GM12874 (cell line): ENCODE measurements at regions not wholly inside any gene's neighbourhood (a gene's known extent, or its start where the extent isn't known, plus 50 kb on each side); places are given as distances from the start of the nearest gene placed in this dataset.

Experiments used
- TF ChIP-seq, protein P1 (sequence below): IDR thresholded peaks from 2 replicates; pipeline ENCODE4 v1.5.1; 2011; ENCODE audit warnings: low read depth, mild to moderate bottlenecking, control low read depth, low read length, moderate library complexity; ENCODE audit not compliant: insufficient read depth

DNA sequence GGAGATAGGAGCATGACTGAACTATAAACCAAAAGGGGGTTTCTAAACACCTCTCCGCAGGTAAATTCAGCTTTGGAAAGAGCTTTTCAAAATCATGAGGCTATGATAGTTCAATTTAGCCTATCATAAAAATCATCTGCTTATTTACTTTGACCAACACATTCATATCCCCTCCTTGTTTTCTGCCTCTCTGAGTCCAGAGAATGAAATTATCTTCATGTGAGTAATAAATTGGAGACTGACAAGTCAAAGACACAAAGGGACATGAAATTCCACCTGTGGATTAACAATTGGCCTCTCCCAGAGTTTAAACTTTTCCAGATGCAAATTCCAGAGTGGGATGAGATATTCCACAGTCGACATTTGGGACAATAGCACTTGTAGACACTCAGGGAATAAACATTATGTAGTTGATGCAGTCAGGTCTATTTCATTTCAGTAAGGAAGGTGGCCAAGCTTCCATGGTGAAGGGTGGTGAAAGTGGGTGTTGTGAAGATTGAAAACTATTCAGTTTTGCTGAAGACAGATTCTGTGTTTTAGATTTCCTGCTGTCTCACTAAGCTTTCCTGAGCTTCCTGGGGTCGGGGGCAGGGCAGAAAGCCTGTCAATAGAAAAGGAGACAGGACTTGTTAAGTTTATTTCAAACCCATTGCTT is 84.7 kb downstream of the CDC42EP3 start:
- TF ChIP-seq, protein P1, sequence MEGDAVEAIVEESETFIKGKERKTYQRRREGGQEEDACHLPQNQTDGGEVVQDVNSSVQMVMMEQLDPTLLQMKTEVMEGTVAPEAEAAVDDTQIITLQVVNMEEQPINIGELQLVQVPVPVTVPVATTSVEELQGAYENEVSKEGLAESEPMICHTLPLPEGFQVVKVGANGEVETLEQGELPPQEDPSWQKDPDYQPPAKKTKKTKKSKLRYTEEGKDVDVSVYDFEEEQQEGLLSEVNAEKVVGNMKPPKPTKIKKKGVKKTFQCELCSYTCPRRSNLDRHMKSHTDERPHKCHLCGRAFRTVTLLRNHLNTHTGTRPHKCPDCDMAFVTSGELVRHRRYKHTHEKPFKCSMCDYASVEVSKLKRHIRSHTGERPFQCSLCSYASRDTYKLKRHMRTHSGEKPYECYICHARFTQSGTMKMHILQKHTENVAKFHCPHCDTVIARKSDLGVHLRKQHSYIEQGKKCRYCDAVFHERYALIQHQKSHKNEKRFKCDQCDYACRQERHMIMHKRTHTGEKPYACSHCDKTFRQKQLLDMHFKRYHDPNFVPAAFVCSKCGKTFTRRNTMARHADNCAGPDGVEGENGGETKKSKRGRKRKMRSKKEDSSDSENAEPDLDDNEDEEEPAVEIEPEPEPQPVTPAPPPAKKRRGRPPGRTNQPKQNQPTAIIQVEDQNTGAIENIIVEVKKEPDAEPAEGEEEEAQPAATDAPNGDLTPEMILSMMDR = no peak

DNA sequence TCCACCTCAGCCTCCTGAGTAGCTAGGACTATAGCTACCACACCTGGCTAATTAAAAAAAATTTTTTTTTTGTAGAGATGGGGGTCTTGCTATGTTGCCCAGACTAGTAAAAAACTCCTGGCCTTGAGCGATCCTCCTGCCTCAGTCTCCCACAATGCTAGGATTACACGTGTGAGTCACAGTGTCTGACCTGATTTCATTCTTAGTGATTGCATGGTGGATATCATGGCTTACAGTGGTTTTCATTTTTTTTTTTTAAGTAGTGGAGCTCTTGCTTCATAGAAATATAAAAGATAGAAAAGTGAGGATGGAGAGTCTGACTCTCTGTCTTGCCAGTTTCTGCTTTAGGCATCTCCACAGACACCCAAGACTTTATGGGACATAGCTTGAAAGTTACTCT is 83.6 kb downstream of the CDC42EP3 start:
- TF ChIP-seq, protein P1 = no peak

DNA sequence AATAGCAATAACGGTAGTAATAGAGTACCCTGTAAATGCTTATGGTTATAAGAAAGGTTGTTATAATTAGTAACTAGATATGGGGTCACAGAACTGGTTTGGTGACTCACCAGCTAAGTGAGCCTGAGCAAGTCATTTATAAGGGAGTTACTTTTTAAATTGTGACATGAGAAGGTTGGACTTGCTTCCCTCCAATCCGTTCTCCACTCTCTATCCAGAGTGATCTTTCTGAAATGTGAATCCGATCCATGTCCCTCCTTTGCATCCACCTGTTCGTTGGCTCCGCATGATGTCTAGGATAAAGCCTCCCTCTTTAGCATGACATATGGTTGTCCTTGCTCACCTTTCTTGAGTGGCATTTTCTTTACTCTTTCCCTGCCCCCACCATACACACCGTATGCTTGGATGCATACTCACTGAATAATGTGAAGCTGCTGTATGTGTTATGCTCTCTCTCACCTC is 83.1 kb downstream of the CDC42EP3 start:
- TF ChIP-seq, protein P1 = no peak

DNA sequence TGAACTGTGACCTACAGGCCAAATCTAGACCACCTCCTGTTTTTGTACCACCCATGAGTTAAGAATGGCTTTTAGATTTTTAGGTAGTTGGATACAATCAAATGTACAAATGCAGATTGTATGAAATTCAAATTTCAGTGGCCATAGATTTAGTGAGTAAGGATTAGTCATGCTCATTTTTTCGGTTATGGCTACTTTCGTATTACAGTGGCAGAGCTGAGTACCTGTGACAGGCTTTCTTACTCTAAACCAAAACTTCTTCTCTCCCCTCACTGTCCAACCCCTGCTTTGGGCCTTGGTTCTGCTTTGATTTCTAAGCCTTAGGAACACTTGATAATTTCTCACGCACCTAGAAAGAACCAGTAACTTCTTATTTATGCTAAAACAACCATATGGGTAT is 82.1 kb downstream of the CDC42EP3 start:
- TF ChIP-seq, protein P1 = no peak

DNA sequence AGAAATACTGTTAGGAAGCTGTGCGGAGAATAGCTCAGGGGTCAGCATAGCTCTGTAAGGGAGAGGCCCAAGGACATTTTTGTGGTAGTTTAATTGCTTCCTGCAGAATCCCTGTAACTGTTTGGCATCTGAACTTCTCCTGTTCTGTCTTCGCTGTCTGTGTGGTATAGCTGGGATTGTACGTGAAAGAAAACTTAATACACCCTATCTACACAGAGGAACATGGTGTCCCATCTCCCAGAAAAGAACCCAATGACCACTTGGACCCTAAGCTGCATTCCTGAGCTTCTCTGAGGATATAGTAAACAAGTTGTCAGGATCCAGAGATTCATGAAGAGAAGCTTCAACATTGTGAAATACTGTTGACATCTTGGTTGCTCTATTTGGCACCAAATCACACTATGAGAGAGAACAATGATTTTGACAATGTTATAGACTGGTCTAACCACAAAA is 81.3 kb downstream of the CDC42EP3 start:
- TF ChIP-seq, protein P1 = no peak
